ENCODE measurements at regions not wholly inside any gene's neighbourhood (a gene's known extent, or its start where the extent isn't known, plus 50 kb on each side); places are given as distances from the start of the nearest gene placed in this dataset.

DNA sequence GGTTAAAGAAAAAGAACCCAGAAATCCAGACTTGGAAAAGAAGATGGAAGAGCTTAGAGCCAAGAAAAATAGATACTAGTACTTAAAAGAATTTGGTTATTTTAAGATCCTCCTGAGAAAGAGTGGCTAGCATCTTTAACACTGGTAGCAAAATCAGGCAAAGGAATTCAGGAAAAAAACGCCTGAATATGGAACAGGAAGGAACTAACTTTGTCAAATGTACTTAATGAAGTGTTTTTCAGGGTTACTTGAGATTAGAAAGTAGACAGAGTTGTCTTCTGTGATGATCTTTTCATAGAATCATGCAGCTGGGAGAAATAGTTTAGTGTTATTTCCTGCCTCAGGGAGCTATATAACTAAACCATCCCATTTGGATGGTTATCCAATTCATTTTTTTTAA lies 50.8 kb upstream of the SASH1 start:
- ATAC-seq (no peak), DNase-seq (ENCODE audit: low read depth in 1 of 2, low spot score in 1 of 2) (no peak), FAIRE-seq (no peak)
- ChIA-PET CTCF (interaction anchor here (0.6 to 1.3 kb wide), 2 partner anchors 13 to 21 kb away, joined by 3 to 4 read pairs; no protein-coding TSS in a partner anchor), POLR2A (no interaction called here)
- TF ChIP-seq, protein P1, sequence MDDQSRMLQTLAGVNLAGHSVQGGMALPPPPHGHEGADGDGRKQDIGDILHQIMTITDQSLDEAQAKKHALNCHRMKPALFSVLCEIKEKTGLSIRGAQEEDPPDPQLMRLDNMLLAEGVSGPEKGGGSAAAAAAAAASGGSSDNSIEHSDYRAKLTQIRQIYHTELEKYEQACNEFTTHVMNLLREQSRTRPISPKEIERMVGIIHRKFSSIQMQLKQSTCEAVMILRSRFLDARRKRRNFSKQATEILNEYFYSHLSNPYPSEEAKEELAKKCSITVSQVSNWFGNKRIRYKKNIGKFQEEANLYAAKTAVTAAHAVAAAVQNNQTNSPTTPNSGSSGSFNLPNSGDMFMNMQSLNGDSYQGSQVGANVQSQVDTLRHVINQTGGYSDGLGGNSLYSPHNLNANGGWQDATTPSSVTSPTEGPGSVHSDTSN (IDR thresholded peaks at IDR 0.05): no peak
- TF ChIP-seq ZC3H11A (IDR thresholded peaks at IDR 0.05) (no peak), CHD2 (IDR thresholded peaks at IDR 0.05; ENCODE audit: low read length, partially characterized antibody) (no peak), HMGXB4 (CRISPR knock-in tag; IDR thresholded peaks at IDR 0.05; ENCODE audit: borderline replicate concordance) (no peak), HEYL (CRISPR knock-in tag; IDR thresholded peaks at IDR 0.05) (no peak), NFE2L2 (conservative IDR thresholded peaks at IDR 0.05; ENCODE audit: low read length) (no peak), RAD21 (conservative IDR thresholded peaks at IDR 0.05 in 1 of 2, IDR thresholded peaks at IDR 0.05 in 1 of 2) (no peak), ESRRA (IDR thresholded peaks at IDR 0.05; ENCODE audit: borderline replicate concordance, low read length) (no peak), KDM5A (IDR thresholded peaks at IDR 0.05) (no peak), FOSB (CRISPR knock-in tag; IDR thresholded peaks at IDR 0.05) (no peak), POLR2A (IDR thresholded peaks at IDR 0.05; ENCODE audit: low read length) (no peak), MAZ (IDR thresholded peaks at IDR 0.05; ENCODE audit: borderline replicate concordance, low read depth, low read length) (no peak)
- TF ChIP-seq, protein P2, sequence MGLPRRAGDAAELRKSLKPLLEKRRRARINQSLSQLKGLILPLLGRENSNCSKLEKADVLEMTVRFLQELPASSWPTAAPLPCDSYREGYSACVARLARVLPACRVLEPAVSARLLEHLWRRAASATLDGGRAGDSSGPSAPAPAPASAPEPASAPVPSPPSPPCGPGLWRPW (IDR thresholded peaks at IDR 0.05): no peak
- Histone ChIP-seq H3K27ac (no peak overlapping the region), H3K4me3 (no peak overlapping the region), H3K4me1 (no peaks in the 10 kb centered on the region), H3K4me2 (no peak overlapping the region), H3K9me3 (no peaks in the 10 kb centered on the region)
- 15% methylated on average over 1 of the region's 1 CpG for WGBS (ENCODE audit: missing lambda C conversion rate)

Small RNA genes in the stretch of these regions (small RNA-seq; reads per million reads assigned to genes)
- 0 reads per million in 6 experiments for gene RNU6-1222P
